A673 (cell line): ENCODE measurements at regions not wholly inside any gene's neighbourhood (a gene's known extent, or its start where the extent isn't known, plus 50 kb on each side); places are given as distances from the start of the nearest gene placed in this dataset.
"Not testable (repeated sequence)": the region's sequence is repeated elsewhere in the genome, so short reads cannot be mapped to it uniquely, and the experiment has no call there.

Source experiments
- EZH2 ChIP-seq: fragments of 200-600 bp; sonication (generic); IDR thresholded peaks from 2 replicates; pipeline ENCODE4 v1.6.1; 2017; ENCODE audit warnings: borderline replicate concordance, low read depth, mild to moderate bottlenecking, mixed read lengths, antibody characterized with exemption, low read length; ENCODE audit not compliant: poor library complexity, severe bottlenecking
- TF ChIP-seq, protein P1 (sequence below): fragments of 300-800, 200-600 bp; sonication (generic); conservative IDR thresholded peaks from 2 replicates; pipeline ENCODE4 v1.5.1; 2017; ENCODE audit warnings: low read depth, mild to moderate bottlenecking, antibody characterized with exemption, low read length, moderate library complexity, mixed read lengths

GRCh38 chr2:111451692-111452199 lies 331.0 kb downstream of the BCL2L11 start:
- TF ChIP-seq EZH2, result not testable (repeated sequence)
- TF ChIP-seq, protein P1, sequence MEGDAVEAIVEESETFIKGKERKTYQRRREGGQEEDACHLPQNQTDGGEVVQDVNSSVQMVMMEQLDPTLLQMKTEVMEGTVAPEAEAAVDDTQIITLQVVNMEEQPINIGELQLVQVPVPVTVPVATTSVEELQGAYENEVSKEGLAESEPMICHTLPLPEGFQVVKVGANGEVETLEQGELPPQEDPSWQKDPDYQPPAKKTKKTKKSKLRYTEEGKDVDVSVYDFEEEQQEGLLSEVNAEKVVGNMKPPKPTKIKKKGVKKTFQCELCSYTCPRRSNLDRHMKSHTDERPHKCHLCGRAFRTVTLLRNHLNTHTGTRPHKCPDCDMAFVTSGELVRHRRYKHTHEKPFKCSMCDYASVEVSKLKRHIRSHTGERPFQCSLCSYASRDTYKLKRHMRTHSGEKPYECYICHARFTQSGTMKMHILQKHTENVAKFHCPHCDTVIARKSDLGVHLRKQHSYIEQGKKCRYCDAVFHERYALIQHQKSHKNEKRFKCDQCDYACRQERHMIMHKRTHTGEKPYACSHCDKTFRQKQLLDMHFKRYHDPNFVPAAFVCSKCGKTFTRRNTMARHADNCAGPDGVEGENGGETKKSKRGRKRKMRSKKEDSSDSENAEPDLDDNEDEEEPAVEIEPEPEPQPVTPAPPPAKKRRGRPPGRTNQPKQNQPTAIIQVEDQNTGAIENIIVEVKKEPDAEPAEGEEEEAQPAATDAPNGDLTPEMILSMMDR, result not testable (repeated sequence)
